ENCODE measurements at regions not wholly inside any gene's neighbourhood (a gene's known extent, or its start where the extent isn't known, plus 50 kb on each side); places are given as distances from the start of the nearest gene placed in this dataset.

- TF ChIP-seq CTCF (IDR thresholded peaks at IDR 0.05), result no peak
- no peak for TF ChIP-seq POLR2AphosphoS5 (IDR thresholded peaks at IDR 0.05; ENCODE audit: insufficient read depth in 1 of 2, low read depth in 1 of 2)
These were observed 381.9 kb downstream of the KCNJ3 start for GRCh38 chr2:155080373-155080772.
